GM21737 (cell line): ENCODE measurements at regions not wholly inside any gene's neighbourhood (a gene's known extent, or its start where the extent isn't known, plus 50 kb on each side); places are given as distances from the start of the nearest gene placed in this dataset.
"Not testable (repeated sequence)": the region's sequence is repeated elsewhere in the genome, so short reads cannot be mapped to it uniquely, and the experiment has no call there.

Source experiments
- ATAC-seq: cut with Tn5 transposase; IDR thresholded peaks from one replicate; pipeline ENCODE4 v1.9.1; 2021; ENCODE audit warnings: mild to moderate bottlenecking, moderate library complexity; ENCODE audit not compliant: unreplicated experiment

GRCh38 chr20:53819973-53820451 lies 226.4 kb upstream of the ZNF217 start:
- no peak for ATAC-seq

GRCh38 chr20:53818457-53819177 lies 225.0 kb upstream of the ZNF217 start:
- ATAC-seq, result no peak

GRCh38 chr20:53817513-53817912 lies 223.9 kb upstream of the ZNF217 start:
- not testable (repeated sequence) for ATAC-seq

- ATAC-seq, result no peak
These were observed 223.3 kb upstream of the ZNF217 start for GRCh38 chr20:53816872-53817398.

GRCh38 chr20:53815509-53815908 lies 221.9 kb upstream of the ZNF217 start:
- no peak for ATAC-seq

- ATAC-seq, result no peak
These were observed 220.4 kb upstream of the ZNF217 start for GRCh38 chr20:53814060-53814459.

- no peak for ATAC-seq
These were observed 220.0 kb upstream of the ZNF217 start for GRCh38 chr20:53813636-53814035.

- no peak for ATAC-seq
These were observed 217.9 kb upstream of the ZNF217 start for GRCh38 chr20:53811577-53811976.

- no peak for ATAC-seq
These were observed 217.2 kb upstream of the ZNF217 start for GRCh38 chr20:53810661-53811355.

GRCh38 chr20:53809728-53810365 lies 216.2 kb upstream of the ZNF217 start:
- no peak for ATAC-seq

GRCh38 chr20:53809217-53809616 lies 215.6 kb upstream of the ZNF217 start:
- ATAC-seq, result no peak

- ATAC-seq, result no peak
These were observed 215.1 kb upstream of the ZNF217 start for GRCh38 chr20:53808733-53809132.

- ATAC-seq, result not testable (repeated sequence)
These were observed 214.7 kb upstream of the ZNF217 start for GRCh38 chr20:53808302-53808701.

- no peak for ATAC-seq
These were observed 213.2 kb upstream of the ZNF217 start for GRCh38 chr20:53806683-53807401.

GRCh38 chr20:53805895-53806384 lies 212.3 kb upstream of the ZNF217 start:
- ATAC-seq, result no peak

GRCh38 chr20:53804920-53805894 lies 211.6 kb upstream of the ZNF217 start:
- ATAC-seq, result no peak

GRCh38 chr20:53804308-53804707 lies 210.7 kb upstream of the ZNF217 start:
- ATAC-seq, result not testable (repeated sequence)

GRCh38 chr20:53803492-53804155 lies 210.0 kb upstream of the ZNF217 start:
- no peak for ATAC-seq
